ENCODE measurements at regions not wholly inside any gene's neighbourhood (a gene's known extent, or its start where the extent isn't known, plus 50 kb on each side); places are given as distances from the start of the nearest gene placed in this dataset.

DNA sequence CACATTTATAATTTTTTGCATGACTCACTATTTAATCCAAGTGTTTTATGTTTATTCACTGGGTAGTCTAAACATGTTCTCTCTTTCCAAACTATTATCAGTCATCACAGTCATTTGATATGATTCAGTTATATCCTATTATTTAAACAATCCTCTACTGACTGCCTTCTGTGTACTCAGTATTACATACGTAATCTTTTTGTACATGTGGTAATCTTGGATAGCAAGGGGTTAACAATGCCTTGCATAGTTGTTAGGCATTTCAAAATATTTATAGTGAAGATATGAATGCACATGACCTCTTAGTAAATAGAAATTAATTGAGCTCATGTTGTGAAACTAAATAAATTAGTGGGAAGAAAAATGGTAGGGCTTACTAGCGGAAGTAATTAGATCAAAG is 379.4 kb upstream of the KIAA1217 start:
- Histone ChIP-seq H2BK5ac (ENCODE audit: low read depth, low read length) (no peak overlapping the region), H2BK12ac (ENCODE audit: low read depth, low read length) (no peak overlapping the region), H3K9ac (replicated peaks in 1 of 4; ENCODE audit: extremely low read depth in 1 of 4, low read depth in 3 of 4, low read length in 3 of 4) (no peak overlapping the region), H3K27me3 (replicated peaks in 1 of 4; ENCODE audit: control insufficient read depth in 3 of 4, extremely low read depth in 1 of 4, insufficient read depth in 3 of 4, low read length in 3 of 4) (no peaks in the 10 kb centered on the region), H2BK120ac (replicated peaks; ENCODE audit: low read depth, low read length) (no peak overlapping the region), H4K5ac (ENCODE audit: insufficient read length, low read depth, low read length) (no peak overlapping the region), H3K79me2 (ENCODE audit: control insufficient read depth in 1 of 2, insufficient read depth in 2 of 2, low read length in 2 of 2) (no peaks in the 10 kb centered on the region), H3K23me2 (ENCODE audit: low read depth, low read length) (peaks cover 3% of the 10 kb centered on the region; the same call in 1 of the 2 replicates), H3K18ac (ENCODE audit: extremely low read depth, low read length) (no peak overlapping the region), H3K4me3 (ENCODE audit: extremely low read depth in 1 of 4, insufficient read depth in 2 of 4, low read depth in 3 of 4, low read length in 4 of 4) (no peak overlapping the region), H3K79me1 (ENCODE audit: low read depth, low read length) (no peaks in the 10 kb centered on the region), H3K4ac (replicated peaks; ENCODE audit: insufficient read length, low read depth, low read length) (no peak overlapping the region), H3K36me3 (ENCODE audit: control insufficient read depth in 2 of 4, insufficient read depth in 4 of 4, low read length in 3 of 4) (no peaks in the 10 kb centered on the region), H3K14ac (ENCODE audit: insufficient read length) (no peak overlapping the region), H4K8ac (ENCODE audit: extremely low read depth, insufficient read depth, low read length) (no peak overlapping the region), H4K20me1 (replicated peaks in 1 of 2; ENCODE audit: control insufficient read depth in 1 of 2, insufficient read depth in 2 of 2, low read length in 2 of 2) (no peaks in the 10 kb centered on the region), H3K4me1 (replicated peaks in 1 of 4; ENCODE audit: control insufficient read depth in 3 of 4, insufficient read depth in 4 of 4, low read length in 3 of 4) (no peaks in the 10 kb centered on the region), H2BK15ac (ENCODE audit: low read length) (no peak overlapping the region), H3K23ac (ENCODE audit: insufficient read length) (no peak overlapping the region), H4K91ac (replicated peaks; ENCODE audit: insufficient read length, low read length) (no peak overlapping the region), H2AFZ (ENCODE audit: low read length) (no peak overlapping the region), H2AK5ac (ENCODE audit: low read depth, low read length) (no peak overlapping the region), H2BK20ac (ENCODE audit: low read length) (no peak overlapping the region), H3K9me3 (ENCODE audit: insufficient read depth in 2 of 2, low read depth in 1 of 2, low read length in 1 of 2) (no peaks in the 10 kb centered on the region), H3K56ac (replicated peaks; ENCODE audit: insufficient read length, low read depth, low read length) (no peak overlapping the region), H3K27ac (ENCODE audit: low read depth, low read length) (no peak overlapping the region), H3K4me2 (ENCODE audit: insufficient read depth in 1 of 2, low read depth in 2 of 2, low read length in 2 of 2) (no peak overlapping the region)
- FAIRE-seq (no peak), DNase-seq (ENCODE audit: low read depth in 1 of 2, low spot score in 2 of 2) (no peak)
- CTCF ChIA-PET (ENCODE audit: partially characterized antibody) = no interaction called here
- POLR2A ChIA-PET (ENCODE audit: partially characterized antibody) = no interaction called here
- 95% methylated on average over 2 of the region's 2 CpGs; no CpG with 5 or more reads in 1 of the 2 experiments for WGBS, 2 experiments (ENCODE audit: extremely low coverage in 1 of 2, insufficient coverage in 1 of 2, insufficient read length in 1 of 2, insufficient replicate concordance in 2 of 2, low coverage in 1 of 2, low lambda C conversion rate in 2 of 2, missing lambda C conversion rate in 1 of 2)
- TF ChIP-seq KDM4A (IDR thresholded peaks at IDR 0.05; ENCODE audit: low read depth, low read length, severe bottlenecking) = no peak
- no peak for TF ChIP-seq KDM5A (IDR thresholded peaks at IDR 0.05; ENCODE audit: low read length)
- no peak for TF ChIP-seq SRF (IDR thresholded peaks at IDR 0.05; ENCODE audit: low read depth, low read length)
- TF ChIP-seq ZNF274 (IDR thresholded peaks at IDR 0.05; ENCODE audit: borderline replicate concordance, extremely low read depth, low read length) = no peak
- TF ChIP-seq, protein P1, sequence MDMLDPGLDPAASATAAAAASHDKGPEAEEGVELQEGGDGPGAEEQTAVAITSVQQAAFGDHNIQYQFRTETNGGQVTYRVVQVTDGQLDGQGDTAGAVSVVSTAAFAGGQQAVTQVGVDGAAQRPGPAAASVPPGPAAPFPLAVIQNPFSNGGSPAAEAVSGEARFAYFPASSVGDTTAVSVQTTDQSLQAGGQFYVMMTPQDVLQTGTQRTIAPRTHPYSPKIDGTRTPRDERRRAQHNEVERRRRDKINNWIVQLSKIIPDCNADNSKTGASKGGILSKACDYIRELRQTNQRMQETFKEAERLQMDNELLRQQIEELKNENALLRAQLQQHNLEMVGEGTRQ (IDR thresholded peaks at IDR 0.05; ENCODE audit: low read length) = no peak
- no peak for TF ChIP-seq RNF2 (IDR thresholded peaks at IDR 0.05; ENCODE audit: borderline replicate concordance, low read depth, low read length, missing control alignments, poor library complexity, severe bottlenecking)
- no peak for TF ChIP-seq TEAD4 (IDR thresholded peaks at IDR 0.05; ENCODE audit: low read depth, low read length)
- no peak for TF ChIP-seq EP300 (IDR thresholded peaks at IDR 0.05; ENCODE audit: borderline replicate concordance in 1 of 2, low read depth in 2 of 2, low read length in 2 of 2)
- no peak for TF ChIP-seq CREB1 (IDR thresholded peaks at IDR 0.05)
- no peak for TF ChIP-seq CTBP2 (IDR thresholded peaks at IDR 0.05; ENCODE audit: borderline replicate concordance, insufficient read depth, insufficient read length, low read length)
- TF ChIP-seq, protein P2, sequence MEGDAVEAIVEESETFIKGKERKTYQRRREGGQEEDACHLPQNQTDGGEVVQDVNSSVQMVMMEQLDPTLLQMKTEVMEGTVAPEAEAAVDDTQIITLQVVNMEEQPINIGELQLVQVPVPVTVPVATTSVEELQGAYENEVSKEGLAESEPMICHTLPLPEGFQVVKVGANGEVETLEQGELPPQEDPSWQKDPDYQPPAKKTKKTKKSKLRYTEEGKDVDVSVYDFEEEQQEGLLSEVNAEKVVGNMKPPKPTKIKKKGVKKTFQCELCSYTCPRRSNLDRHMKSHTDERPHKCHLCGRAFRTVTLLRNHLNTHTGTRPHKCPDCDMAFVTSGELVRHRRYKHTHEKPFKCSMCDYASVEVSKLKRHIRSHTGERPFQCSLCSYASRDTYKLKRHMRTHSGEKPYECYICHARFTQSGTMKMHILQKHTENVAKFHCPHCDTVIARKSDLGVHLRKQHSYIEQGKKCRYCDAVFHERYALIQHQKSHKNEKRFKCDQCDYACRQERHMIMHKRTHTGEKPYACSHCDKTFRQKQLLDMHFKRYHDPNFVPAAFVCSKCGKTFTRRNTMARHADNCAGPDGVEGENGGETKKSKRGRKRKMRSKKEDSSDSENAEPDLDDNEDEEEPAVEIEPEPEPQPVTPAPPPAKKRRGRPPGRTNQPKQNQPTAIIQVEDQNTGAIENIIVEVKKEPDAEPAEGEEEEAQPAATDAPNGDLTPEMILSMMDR (IDR thresholded peaks at IDR 0.05; ENCODE audit: control extremely low read depth in 1 of 3, insufficient read depth in 1 of 3, low read depth in 1 of 3, low read length in 3 of 3) = no peak
